HG03521 (cell line): ENCODE measurements at regions not wholly inside any gene's neighbourhood (a gene's known extent, or its start where the extent isn't known, plus 50 kb on each side); places are given as distances from the start of the nearest gene placed in this dataset.

Source experiments
- ATAC-seq: cut with Tn5 transposase; IDR thresholded peaks from one replicate; pipeline ENCODE4 v1.9.1; 2021; ENCODE audit warnings: mild to moderate bottlenecking, moderate library complexity; ENCODE audit not compliant: unreplicated experiment

DNA sequence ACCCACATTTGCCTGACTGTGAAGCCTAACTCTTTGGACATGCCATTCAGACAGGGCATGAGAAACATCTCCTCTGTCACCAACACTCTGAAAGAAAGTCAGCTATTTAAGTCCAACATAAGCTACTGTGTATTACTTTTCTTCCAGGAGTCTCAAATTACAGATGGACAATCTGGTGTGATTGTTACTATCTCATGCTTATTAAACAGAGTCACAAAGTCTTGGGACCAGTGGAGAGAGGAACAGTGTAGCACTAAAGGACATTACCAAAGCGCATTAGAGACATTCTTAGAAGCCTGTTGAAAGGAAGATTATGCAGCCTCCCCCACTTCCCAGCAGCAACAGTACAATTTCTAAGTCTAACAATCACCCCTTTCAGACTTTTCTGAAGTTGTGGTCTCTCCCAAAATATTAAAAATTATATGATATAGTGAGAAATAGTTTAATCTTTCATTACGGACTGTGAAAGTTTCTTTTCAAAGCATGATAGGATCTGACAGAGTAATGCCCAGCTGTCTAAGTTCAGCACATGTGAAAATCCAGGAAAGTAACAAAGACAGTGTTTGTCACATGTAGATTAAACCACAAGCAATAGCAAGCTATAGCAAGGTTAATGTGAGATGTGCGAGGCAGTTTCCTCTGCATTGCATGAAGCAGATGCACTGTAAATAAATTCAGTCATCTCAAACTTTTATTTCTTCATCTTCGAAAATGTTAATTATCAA is 280.9 kb upstream of the FZD8 start:
- no peak for ATAC-seq

DNA sequence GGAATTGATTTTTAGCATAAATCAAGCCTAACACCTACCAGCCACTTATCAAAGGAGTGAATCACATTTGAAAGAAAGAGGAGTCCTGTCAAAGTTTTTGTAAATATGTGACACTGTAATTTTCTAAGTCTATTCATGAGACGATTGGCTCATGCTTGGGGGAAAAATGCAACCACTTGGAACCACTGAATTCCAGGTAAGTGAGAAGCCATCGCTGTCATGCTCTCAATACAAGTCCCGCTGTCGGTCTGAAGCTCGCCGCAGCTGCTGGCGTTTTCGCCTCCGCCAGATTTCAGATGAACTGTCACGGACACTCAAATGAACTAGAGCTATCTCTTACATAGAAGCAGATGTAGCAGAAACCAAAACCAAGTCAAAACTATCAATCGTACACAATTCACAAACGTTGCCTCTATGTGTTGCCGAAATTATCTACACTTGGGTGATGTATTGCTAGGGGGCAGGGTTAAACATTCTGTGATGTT is 279.8 kb upstream of the FZD8 start:
- ATAC-seq = no peak

DNA sequence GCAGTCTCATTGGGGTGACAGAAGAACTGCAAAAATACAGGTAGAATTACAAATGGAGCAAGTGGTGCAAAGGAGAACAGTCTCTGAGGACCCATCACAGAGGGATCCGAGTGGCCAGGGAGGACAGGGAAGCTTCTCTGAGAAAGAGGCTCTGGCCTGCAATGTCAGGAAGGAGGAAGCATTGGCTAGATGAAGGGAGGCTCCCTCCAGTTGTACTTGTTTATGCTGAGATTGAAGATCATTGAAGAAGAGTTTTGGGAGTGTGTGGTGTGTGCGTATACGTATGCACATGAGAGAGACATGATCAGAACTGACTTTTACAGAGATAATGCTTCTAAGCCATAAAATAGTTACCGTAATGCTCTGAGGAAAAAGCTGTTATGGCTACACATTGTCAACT is 274.7 kb upstream of the FZD8 start:
- ATAC-seq = no peak

DNA sequence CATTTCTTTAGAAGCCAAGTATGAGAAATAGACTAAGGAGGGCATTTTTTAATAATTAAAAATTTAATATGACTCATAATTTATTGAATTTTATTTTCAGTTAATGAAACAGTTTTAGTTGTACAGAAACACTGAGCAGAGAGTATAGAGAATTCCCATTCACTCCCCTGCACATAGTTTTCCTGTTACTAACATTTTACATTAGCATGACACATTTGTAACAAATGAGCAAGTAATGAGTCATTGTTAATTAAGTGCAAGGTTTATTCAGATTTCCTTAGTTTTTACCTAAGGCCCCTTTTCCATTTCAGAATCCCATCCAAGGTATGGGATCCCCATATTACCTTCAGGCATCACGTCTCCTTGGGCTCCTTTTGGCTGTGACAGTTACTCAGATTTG is 271.5 kb upstream of the FZD8 start:
- ATAC-seq = no peak

DNA sequence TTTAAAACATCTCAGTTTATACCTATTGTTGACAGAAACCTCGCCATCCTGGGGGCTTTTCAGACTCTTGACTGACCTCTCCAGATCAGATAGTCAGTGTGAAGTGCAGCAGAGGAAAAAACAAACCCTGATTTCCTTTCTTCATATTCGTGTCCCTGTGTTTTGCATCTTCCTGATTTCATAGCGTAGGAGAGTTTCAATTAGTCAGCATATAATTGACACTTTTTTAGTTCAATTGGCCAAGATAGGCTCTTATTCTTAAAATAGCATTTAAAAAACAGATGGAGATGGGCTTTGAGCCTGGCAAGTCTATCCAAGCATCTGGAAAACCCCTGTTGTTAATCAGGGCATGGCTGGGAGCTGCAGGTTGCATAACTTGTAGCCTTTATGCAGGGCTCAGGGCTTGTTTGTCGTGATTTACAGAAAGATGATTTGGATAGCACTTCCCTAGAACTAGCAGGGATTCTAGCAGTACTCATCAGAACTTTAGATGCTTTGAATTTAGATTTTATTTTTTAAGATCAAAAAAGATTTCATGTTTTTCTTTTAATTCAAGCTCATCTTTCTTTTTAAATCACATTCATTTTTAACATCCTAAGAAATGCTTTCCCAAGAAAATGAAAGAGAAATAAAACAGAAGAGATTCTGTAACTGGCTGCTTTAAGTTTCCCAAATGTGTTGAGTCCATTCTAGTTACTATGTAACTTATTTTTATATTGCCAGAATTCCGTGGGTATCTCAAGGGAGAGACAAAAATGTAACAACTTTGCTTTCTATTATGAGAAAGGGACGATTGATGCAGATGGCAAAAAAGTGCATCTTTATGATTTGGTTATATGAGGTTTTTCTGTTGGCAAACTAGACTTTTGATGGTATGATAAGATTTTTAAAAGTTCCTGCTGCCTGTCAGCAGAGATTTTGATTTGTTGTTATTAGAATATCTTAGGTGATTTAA is 270.8 kb upstream of the FZD8 start:
- no peak for ATAC-seq

DNA sequence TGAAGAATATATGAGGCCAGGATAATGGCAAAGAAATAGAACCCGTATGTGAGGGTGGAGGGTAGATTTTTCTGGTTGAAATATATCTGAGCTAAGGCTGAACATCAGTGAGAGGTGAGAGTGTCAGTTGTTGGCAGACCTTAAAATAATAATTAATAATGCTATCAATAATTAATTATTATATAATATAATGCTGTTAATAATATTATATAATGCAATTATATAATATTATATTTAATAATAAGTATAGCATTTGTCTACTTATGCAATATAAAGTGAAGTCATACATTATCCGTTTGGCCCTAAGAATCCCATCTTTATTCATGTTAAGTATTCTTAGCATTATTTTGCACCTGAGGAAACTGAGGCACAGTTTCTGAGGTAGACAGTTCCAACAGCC is 269.9 kb upstream of the FZD8 start:
- no peak for ATAC-seq

DNA sequence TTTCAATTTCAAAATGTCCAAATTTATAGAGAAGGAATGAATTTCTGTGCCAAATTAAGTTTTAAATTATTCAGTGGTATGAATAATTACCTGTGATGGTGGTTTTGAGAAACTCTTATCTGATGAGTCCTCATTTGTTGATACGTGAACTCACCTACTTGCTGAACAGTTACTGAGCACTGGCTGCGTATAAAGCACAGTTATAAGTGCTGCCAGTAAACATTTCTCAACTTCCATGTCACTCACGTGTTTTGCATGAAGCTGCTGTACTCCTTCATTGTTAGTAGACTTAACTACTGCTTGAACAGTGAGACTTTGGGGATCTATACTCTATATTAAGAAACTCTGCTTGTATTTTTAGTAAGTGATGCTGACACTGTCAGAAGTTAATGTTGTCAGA is 269.1 kb upstream of the FZD8 start:
- no peak for ATAC-seq

DNA sequence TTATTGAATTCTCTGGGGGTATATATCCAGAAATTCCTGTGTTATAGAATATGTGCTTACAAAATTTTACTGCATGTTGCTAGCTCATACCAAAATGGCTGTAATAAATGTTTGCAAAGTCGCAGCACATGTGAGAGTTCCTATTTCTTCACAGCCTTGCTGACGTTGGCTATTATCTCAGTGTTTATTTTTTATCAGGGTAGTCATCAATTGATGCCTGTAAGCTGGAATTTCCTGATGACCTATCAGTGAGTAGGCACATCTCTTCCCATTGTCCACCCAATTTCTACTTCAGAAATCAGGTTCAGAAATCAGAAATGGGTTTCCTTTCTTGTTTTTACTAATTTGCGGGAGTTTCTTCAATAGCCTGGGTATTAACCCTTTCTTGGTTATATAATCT is 268.1 kb upstream of the FZD8 start:
- ATAC-seq = no peak

DNA sequence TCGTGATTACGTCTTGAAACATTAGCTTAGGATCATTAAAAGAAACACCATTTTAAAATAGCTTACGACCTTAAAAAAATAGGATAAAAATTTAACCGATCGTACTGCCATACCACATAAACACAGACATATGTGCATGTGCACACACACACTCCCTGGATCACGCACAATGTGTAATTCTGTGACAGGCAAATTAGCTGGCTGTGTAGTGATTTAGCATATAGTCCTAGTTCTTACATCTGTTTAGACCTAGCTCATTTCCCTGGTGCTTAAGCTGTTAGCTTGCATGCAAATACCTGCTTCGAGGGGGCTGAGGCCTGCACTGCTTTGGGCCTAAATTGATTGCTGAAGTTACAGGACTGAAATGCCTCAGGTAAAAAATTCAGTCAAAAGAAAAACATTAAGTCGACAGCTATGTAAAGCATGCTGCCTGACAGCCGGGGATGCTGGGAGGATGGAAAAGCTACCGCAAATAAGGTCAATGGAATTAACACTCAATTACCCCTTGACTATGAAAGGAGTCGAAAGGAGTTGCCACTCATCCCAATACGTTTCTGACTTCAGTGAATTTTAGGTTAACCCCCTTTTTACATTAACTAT is 267.1 kb upstream of the FZD8 start:
- no peak for ATAC-seq

DNA sequence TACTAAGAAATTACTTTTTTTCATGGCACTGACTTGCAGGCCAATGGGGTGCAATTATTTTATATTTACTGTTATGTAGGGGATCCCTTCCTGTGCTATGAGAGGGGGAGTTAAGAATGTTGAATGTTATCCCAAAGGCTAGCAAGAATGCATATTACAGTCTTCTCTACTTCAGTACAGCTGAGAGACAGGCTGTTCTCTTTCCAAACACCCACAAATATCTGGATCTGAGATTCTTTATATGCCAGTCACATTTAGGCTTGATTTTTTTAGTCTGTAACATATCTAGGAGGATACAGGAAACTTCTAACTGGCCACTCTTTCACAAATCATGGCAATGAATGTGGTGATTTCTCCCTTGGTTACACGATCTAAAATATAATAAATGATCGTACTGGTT is 266.4 kb upstream of the FZD8 start:
- ATAC-seq = no peak

DNA sequence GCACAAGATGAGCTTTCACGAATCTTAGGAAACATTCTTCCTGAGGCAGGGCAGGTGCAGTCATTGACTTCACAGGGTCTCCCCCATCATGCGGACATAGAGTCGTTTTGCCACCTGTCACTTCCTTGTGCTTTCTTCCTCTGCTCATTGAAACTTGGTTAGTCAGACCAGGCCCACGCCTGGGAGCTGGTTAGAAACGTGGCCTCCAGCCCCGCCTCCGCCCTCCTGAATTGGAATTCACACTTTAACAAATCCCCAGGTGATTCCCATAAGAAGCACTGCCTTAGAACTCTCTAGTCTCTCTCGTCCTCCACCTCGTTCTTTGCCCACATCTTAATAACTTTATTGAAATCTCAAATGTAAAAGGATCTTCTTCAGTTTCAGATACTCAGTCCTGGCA is 265.5 kb upstream of the FZD8 start:
- no peak for ATAC-seq

DNA sequence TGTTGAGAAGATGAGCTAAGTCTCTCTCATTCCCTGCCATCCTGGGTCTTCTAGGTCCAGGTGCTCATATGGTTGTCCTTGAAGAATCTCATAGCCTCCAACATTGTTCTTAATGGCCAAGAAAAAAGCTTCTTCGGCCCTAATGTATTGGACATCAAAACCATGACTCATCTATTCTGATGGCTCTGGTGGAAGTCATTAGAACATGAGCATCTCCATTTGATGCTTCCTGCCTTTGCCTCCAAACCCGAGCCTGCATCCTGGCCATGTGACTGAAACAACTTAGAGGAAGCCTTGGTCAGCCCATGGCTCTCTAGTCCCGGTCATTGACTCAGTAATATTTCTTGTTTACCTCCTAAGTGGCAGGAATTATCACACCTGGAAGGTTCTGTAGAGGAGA is 264.1 kb upstream of the FZD8 start:
- no peak for ATAC-seq

DNA sequence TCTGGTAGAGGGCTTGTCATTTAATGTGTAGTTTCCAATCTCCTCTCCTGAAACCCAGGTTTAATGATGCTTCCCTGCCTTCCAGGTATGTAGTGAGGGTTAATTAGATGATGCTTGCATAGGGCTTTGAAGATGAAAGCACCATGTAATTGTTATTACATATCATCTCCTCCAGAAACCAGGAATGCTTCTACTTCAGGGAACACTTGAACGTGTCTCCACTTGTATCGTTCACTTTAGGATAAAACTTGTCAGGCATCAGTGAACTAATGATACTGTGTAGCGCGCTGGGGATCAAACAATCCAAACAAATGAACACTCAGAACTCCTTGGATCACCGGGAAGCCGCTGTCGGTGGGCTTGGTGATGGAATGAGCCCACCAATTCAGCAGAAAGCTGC is 260.9 kb upstream of the FZD8 start:
- no peak for ATAC-seq

DNA sequence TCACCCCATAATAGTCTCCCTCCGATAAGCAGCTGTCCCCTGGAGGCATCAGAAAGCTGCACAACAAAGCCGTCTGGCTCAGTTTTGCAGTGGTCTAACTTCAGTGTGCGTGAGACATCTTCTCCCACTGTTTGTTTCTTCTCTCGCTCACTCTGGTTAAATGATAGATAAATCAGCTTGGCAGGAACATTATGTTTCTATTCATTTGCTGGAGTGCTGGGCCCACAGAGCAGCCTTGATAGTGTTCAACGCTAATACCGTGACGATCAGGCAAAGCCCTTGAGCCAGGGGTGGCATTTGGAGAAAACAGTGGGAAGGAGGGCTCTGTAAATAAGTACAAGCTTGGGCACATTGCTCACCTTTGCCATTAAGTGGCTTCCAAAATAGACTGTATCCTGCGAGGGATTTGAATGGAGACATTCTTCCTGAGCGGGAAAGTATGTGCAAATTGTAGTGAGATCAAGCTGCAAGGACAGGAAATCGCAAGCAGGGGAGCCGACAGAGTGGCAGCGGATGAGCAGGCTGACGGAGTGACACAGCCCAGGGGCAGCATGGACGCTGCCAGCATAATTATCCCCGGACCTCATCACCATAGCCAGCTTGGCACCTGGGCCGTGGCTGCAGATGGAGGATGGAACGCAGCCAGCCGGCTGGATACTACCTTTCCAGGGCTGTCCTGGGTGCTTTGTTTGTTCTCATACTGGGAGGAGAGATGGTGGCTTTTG is 256.8 kb upstream of the FZD8 start:
- ATAC-seq = no peak

DNA sequence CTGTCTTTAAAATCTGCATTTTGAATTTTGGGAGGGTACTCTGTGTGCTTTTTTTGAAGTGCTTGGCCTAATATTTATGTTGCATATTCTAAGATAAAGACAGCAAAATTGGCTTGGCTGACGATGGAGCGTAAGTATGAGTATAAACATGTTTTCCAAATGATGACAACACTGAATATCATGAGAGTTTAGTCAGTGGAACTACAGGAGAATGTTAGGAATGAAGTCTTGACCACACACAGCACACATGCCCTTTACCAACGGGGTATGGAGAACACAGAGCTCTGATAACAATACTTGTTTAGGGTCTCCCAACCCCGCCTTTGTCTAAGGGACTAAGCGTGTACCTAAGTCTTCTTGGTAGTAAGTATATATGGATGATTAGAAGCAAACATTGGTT is 253.9 kb upstream of the FZD8 start:
- ATAC-seq = no peak

DNA sequence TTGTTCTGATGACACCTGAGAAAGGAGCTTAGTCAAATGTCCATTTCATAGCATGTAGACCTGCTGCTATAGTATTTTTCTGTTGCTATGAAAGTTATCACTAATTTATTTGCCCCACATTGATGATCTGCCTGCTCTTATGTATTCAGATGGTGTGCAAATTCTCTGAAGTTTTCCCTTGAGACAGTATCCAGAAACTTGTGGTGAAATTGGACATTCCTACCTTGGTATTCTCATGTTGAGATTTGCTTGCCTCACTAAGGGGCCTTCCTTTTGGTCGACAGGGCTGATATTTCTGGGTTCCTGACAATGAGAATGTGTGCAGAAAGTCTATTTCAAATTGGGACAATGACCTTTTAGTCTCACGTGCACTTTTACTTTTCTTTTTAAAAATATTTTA is 253.2 kb upstream of the FZD8 start:
- ATAC-seq = no peak

DNA sequence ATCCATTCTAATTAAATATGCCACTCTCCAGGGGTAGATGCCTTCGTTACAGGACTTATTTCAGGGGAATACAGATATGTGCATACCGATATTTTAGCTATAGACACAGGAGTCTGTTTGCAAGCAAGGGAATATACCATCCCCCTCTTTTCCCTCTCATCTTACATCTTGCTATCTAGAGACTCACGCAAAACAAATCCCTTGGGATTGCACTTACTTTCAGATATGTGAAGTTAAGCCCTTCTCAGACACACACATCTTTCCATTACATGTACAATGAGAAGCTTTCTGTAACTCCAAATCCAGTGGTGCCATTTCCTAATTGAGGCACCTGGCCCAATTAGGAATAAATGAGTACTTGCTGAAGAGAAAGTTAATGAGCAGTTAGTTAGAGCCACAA is 250.4 kb upstream of the FZD8 start:
- ATAC-seq = no peak

DNA sequence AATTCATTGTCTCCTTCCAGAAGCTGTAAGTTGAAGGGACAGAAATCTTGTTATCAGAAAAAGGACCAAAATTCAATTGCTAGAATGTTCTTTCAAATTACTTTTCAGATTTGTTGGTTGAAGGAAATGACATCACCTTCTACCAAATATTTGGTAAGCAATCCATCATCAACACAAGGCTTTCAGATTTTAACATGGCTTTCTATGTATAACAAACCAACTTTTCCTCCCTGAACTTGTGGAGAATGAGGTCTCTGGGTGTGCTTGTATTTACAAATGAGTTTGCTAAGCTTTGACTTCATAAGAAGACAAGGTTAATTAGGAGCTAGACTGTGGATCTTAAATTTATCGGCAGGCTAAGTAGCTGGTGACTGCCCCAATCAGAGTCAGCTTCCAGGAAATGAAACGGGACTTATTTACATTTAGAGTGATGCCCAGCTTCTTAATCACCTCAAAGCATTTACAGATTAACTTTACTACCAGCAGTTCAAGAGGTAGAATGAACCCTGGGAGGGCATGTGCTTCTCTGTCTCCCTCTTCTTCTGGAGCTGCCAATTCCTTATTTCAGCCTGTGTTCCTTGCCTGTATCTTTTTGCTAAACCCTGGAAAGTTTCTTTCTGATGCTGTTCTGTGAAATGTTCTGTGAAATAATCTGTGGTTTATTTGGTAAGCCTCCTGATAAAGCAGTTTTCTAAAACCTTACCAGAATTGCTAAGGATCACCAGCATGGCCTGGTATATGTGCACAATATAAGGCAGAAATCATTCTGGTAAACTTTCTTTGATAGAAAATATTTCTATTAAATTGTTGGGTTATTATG is 248.8 kb upstream of the FZD8 start:
- ATAC-seq = no peak

DNA sequence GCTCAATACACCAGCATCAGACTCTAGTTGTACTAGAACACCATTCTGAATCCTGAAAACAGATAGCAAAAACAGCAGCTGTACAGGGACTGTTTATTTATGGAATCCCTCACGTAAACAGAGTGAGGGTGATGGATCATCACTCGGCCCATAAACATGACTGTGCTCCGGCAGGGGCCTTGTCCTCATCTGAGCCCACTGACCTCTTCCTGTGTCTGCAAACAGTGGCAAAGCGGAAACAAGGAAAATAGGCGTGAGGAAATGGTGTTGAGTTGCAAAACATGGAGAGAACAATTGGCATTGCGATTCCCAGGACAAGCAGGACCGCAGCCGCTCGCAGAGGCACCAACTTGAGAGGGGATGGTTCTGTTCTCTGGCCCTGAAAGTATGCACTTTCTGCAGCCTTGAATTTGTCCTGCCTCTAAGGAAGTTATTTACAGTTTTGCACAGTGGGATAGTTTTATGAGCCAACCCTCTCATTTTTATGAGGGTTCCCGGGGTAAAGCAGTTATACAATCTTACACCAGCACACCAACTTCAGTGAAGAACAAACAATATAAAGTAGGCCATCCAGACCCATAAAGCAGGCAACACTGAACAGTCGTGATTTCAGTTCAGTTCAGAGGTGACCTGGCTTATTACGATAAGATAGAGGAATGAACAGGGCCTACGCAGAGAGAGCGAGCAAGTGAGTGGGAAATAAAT is 248.0 kb upstream of the FZD8 start:
- ATAC-seq = no peak

DNA sequence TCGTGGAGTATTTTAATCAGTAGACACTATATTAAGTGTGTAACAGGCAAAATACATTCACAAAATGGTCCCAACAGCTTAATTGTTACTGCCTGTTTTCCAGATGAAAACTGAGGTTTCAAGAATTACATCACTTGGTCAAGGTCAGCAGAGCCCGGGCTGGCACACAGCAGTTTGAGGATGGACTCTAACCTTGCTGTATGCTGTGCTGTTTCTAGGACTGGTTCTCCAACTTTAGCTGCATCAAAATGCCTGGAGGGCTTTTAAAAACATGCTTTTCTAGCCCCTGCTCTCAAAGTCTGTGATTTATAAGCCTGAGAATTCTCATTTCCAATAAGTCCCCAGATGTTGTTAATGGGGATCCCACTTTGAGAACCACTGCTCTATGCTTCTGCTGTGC is 247.1 kb upstream of the FZD8 start:
- no peak for ATAC-seq
